Transverse colon (tissue), 4 donors: ENCODE measurements at regions not wholly inside any gene's neighbourhood (a gene's known extent, or its start where the extent isn't known, plus 50 kb on each side); places are given as distances from the start of the nearest gene placed in this dataset.
A peak's percentile ranks its signal among the peaks of the same experiment; 100 is the strongest.

Source experiments
- DNase-seq: peaks from one replicate; pipeline ENCODE4 v3.0.0-alpha.2; 2019
- H3K27ac ChIP-seq, 4 donors: fragments of 200-600 bp; sonication (generic); 2 replicates each; pipeline ENCODE4 v1.5.1; 2016 to 2018; ENCODE audit warnings: inconsistent platforms in 4 of 4
- H3K27me3 ChIP-seq: fragments of 200-600 bp; sonication (generic); 2 replicates; pipeline ENCODE4 v1.5.1; 2017; ENCODE audit warnings: inconsistent platforms
- H3K36me3 ChIP-seq, 4 donors: fragments of 200-600 bp; sonication (generic); 2 replicates each; pipeline ENCODE4 v1.5.1; 2017 to 2019; ENCODE audit warnings: inconsistent platforms in 4 of 4
- H3K4me1 ChIP-seq, 4 donors: fragments of 200-600 bp; sonication (generic); 2 replicates each; pipeline ENCODE4 v1.5.1; 2017 to 2020; ENCODE audit warnings: inconsistent platforms in 4 of 4
- H3K4me3 ChIP-seq, 4 donors: fragments of 200-600 bp; sonication (generic); 1 replicate in 1 of 4; 2 replicates in 3 of 4; pipeline versions ENCODE4 v1.5.1 to v1.6.1; 2017 to 2019; ENCODE audit warnings: inconsistent platforms in 4 of 4
- H3K9me3 ChIP-seq, 2 donors: fragments of 200-600 bp; sonication (generic); 2 replicates each; pipeline ENCODE4 v1.5.1; 2017 to 2019; ENCODE audit warnings: inconsistent platforms in 2 of 2
- CTCF ChIP-seq, 5 experiments: fragments of 200-600 bp in 3 of 5; fragments of 450-650 bp in 2 of 5; sonication (generic) in 3 of 5; IDR thresholded peaks; 1 replicate in 2 of 5; 2 replicates in 3 of 5; pipeline ENCODE4 v1.5.1; 2016 to 2017; ENCODE audit warnings: antibody characterized with exemption in 5 of 5, inconsistent platforms in 3 of 5, mild to moderate bottlenecking in 2 of 5, moderate library complexity in 1 of 5
- EP300 ChIP-seq: sonication (generic); formaldehyde crosslinking; IDR thresholded peaks from one replicate; pipeline ENCODE4 v1.6.1; 2017; ENCODE audit warnings: antibody characterized with exemption, low read depth
- POLR2A ChIP-seq: fragments of 450-650 bp; IDR thresholded peaks from one replicate; pipeline ENCODE4 v1.6.1; 2016; ENCODE audit warnings: antibody characterized with exemption, mild to moderate bottlenecking, moderate library complexity
- POLR2AphosphoS5 ChIP-seq, 3 donors: sonication (generic); formaldehyde crosslinking; IDR thresholded peaks; one replicate each; pipeline ENCODE4 v1.6.1; 2016; ENCODE audit warnings: antibody characterized with exemption in 3 of 3
- WGBS, 2 donors: methylation state at CpG; one replicate each; pipeline ENCODE4 v1.1.5; 2018; ENCODE audit warnings: low coverage in 1 of 2; 5-methylcytosine and 5-hydroxymethylcytosine counted together
- in situ Hi-C, 4 donors: fragments of 200-750 bp; cut with MboI; loops; one replicate each; pipeline versions ENCODE4 v1.15.0 to v1.15.1; 2017; ENCODE audit warnings: low sequenced_read_pairs in 3 of 4, low pct_ligation_motif_present in 1 of 4, low pct_unique_long_range_greater_than_20kb in 1 of 4
- intact Hi-C: fragments of 100-400 bp; cut with DNase I; formaldehyde crosslinking; loops from one replicate; pipeline ENCODE4 v1.15.1; 2023; ENCODE audit warnings: low total_unique reads

- no peak overlapping the region for H3K27ac ChIP-seq
- H3K27me3 ChIP-seq, result no peaks in the 10 kb centered on the region
- WGBS, 2 donors, result 77 to 95% methylated on average over 2 of the region's 2 CpGs
- TF ChIP-seq EP300 (no peak), POLR2A (no peak), POLR2AphosphoS5 (IDR thresholded peaks at IDR 0.05) (no peak), CTCF (IDR thresholded peaks at IDR 0.05) (no peak)
- H3K4me3 ChIP-seq, result no peak overlapping the region
- H3K9me3 ChIP-seq, result peaks cover 13 to 14% of the 10 kb centered on the region in 2 donors
- intact Hi-C loops (no loop called here), in situ Hi-C loops (no loop called here)
- no peaks in the 10 kb centered on the region for H3K36me3 ChIP-seq
- DNase-seq, result no peak
- H3K4me1 ChIP-seq, result no peaks in the 10 kb centered on the region
Observed at GRCh38 chr5:6885581-6885980, 172.3 kb downstream of the TENT4A start.

GRCh38 chr5:6886866-6887265 lies 173.6 kb downstream of the TENT4A start:
- TF ChIP-seq POLR2A (no peak), CTCF (IDR thresholded peaks at IDR 0.05) (no peak), POLR2AphosphoS5 (IDR thresholded peaks at IDR 0.05) (no peak), EP300 (no peak)
- H3K4me1 ChIP-seq, result no peaks in the 10 kb centered on the region
- intact Hi-C loops, result no loop called here
- H3K36me3 ChIP-seq, result no peaks in the 10 kb centered on the region
- DNase-seq, result no peak
- H3K4me3 ChIP-seq, result no peak overlapping the region
- no peak overlapping the region for H3K27ac ChIP-seq
- in situ Hi-C loops, result no loop called here
- 68% methylated on average over 3 of the region's 3 CpGs; no CpG with 5 or more reads in 1 of the 2 donors for WGBS, 2 donors
- no peaks in the 10 kb centered on the region for H3K27me3 ChIP-seq
- peaks cover 13 to 14% of the 10 kb centered on the region in 2 donors for H3K9me3 ChIP-seq

- H3K4me1 ChIP-seq, result no peaks in the 10 kb centered on the region
- no peaks in the 10 kb centered on the region for H3K36me3 ChIP-seq
- peaks cover 13 to 14% of the 10 kb centered on the region in 2 donors for H3K9me3 ChIP-seq
- H3K4me3 ChIP-seq, result no peak overlapping the region
- in situ Hi-C loops, result no loop called here
- TF ChIP-seq CTCF (IDR thresholded peaks at IDR 0.05), result no peak
- no peak for TF ChIP-seq EP300
- TF ChIP-seq POLR2AphosphoS5 (IDR thresholded peaks at IDR 0.05), result no peak
- no peak for TF ChIP-seq POLR2A
- H3K27ac ChIP-seq, result no peak overlapping the region
- 67 to 71% methylated on average over 1 of the region's 1 CpG for WGBS, 2 donors
- intact Hi-C loops, result no loop called here
- DNase-seq, result no peak
- H3K27me3 ChIP-seq, result no peaks in the 10 kb centered on the region
Observed at GRCh38 chr5:6889030-6889429, 175.8 kb downstream of the TENT4A start.

GRCh38 chr5:6899221-6899620 lies 186.0 kb downstream of the TENT4A start:
- intact Hi-C loops, result no loop called here
- H3K4me1 ChIP-seq, result peaks cover 0 to 3% (median 0%) of the 10 kb centered on the region in 4 donors
- H3K4me3 ChIP-seq, result no peak overlapping the region
- in situ Hi-C loops, result no loop called here
- TF ChIP-seq POLR2AphosphoS5 (IDR thresholded peaks at IDR 0.05) (peak in 2 of 3 donors; percentile 41 to 66), EP300 (no peak)
- DNase-seq, result peak; percentile 27
- WGBS, 2 donors, result 29 to 45% methylated on average over 3 to 9 of the region's 9 CpGs
- no peaks in the 10 kb centered on the region for H3K9me3 ChIP-seq
- H3K36me3 ChIP-seq, result no peaks in the 10 kb centered on the region
- peak overlapping the region in 2 of 4 donors; percentile 23 to 29 for H3K27ac ChIP-seq
- no peaks in the 10 kb centered on the region for H3K27me3 ChIP-seq
